Activated CD8-positive, alpha-beta memory T cell treated with anti-CD3 and anti-CD28 coated beads, Interleukin-2, amount 10 ng/mL, durations not matched to agents 7 days and 5 days (primary cell): ENCODE measurements at regions not wholly inside any gene's neighbourhood (a gene's known extent, or its start where the extent isn't known, plus 50 kb on each side); places are given as distances from the start of the nearest gene placed in this dataset.

Experiments used
- ATAC-seq: fragments of 150-1000 bp; cut with Tn5 transposase; one replicate; pipeline ENCODE4 v1.10.0; 2021; ENCODE audit warnings: moderate library complexity
- CTCF ChIA-PET: fragments of 350-600 bp; sonication (Branson Sonifier 250); formaldehyde crosslinking; loops from one replicate; lab custom pipeline; 2021; ENCODE audit warnings: antibody characterized with exemption; lab: Charles Lee
- DNase-seq: peaks from one replicate; pipeline ENCODE4 v3.0.0-alpha.2; 2020
- H3K27ac Mint-ChIP-seq: one replicate; pipeline ENCODE4 v1.8.0; 2021; ENCODE audit warnings: mild to moderate bottlenecking, mixed read lengths
- H3K27me3 Mint-ChIP-seq: one replicate; pipeline ENCODE4 v1.8.0; 2021; ENCODE audit warnings: mixed read lengths
- H3K36me3 Mint-ChIP-seq: one replicate; pipeline ENCODE4 v1.8.0; 2021; ENCODE audit warnings: mild to moderate bottlenecking, mixed read lengths
- H3K4me1 Mint-ChIP-seq: one replicate; pipeline ENCODE4 v1.8.0; 2021; ENCODE audit warnings: mixed read lengths
- H3K4me3 Mint-ChIP-seq: one replicate; pipeline ENCODE4 v1.8.0; 2021; ENCODE audit warnings: mild to moderate bottlenecking, moderate library complexity, mixed read lengths
- H3K9me3 Mint-ChIP-seq: one replicate; pipeline ENCODE4 v1.8.0; 2022; ENCODE audit warnings: low read depth, mixed read lengths

DNA sequence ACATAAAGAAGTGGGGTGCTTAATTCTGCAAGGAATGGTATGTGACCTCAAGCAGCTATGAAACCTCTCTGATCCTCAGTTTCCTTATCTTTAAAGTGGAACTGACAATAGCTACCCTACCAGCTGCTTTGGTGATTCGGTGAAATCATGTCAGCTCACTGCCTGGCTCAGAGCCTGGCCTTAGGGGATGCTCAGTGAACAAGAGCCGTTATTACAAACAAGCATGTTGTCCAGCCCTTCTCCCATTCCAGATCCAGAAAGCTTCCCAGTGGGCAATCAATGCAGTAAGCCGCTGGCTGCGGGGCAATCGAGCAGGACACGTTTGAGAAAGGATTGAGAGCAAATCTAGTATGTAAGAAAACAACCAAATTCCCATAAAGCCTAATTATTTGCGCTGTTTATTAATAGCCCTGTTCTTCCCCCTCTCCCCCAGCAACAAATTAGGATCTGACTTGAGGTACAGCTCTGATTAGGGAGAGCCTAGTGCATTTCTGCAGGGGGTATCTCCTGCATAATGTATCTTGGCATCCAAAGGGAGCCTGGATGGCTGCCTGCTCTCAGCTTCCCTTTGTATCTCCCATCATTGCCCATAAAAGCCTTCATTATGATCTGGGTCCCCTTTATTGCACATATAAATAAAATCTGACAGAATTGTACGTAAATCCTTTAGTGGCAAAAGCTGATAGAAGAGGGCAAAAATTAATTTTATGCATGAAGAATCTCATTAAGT lies 371.4 kb downstream of the TMEM232 start:
- CTCF ChIA-PET: no interaction called here
- Mint-ChIP-seq H3K27me3 (no peaks in the 10 kb centered on the region), H3K36me3 (no peaks in the 10 kb centered on the region), H3K9me3 (no peaks in the 10 kb centered on the region), H3K27ac (no peak overlapping the region), H3K4me3 (no peak overlapping the region), H3K4me1 (no peaks in the 10 kb centered on the region)
- DNase-seq (no peak), ATAC-seq (no peak)

DNA sequence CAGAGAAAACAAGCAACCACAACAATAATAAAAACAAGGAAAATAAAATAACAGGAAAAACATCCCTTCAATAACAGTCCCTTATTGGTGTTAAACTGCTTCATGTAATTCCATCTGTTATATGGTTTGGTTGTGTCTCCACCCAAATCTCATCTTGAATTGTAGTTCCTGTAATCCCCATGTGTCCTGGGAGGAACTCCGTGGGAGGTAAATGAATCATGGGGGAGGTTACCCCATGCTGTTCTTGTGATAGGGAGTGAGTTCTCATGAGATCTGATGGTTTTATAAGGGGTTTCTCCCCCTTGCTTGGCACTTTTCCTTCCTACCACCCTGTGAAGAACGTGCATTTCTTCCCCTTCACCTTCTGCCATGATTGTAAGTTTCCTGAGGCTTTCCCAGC lies 369.8 kb downstream of the TMEM232 start:
- H3K27ac Mint-ChIP-seq: no peak overlapping the region
- no peak for DNase-seq
- H3K27me3 Mint-ChIP-seq: no peaks in the 10 kb centered on the region
- H3K9me3 Mint-ChIP-seq: no peaks in the 10 kb centered on the region
- no peak for ATAC-seq
- no peaks in the 10 kb centered on the region for H3K4me1 Mint-ChIP-seq
- no peaks in the 10 kb centered on the region for H3K36me3 Mint-ChIP-seq
- CTCF ChIA-PET: no interaction called here
- H3K4me3 Mint-ChIP-seq: no peak overlapping the region

DNA sequence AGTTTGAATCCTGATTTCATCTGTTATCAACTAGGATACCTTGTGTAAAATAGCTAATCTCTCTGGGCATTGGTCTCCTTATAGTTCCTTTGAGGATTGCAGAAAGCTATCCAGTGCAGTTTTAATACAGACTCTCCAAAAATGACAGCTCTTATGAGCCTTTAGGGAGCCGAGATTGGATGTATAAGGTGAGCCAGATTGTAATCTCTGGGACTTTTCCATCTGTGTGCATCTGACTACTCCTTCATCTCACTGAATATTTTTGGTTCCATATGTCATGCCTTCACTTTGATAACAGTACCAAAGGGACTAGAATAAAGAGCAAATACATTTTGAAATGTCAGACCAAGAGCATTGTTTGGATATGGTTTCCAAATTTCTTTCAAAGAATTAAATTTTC lies 367.2 kb downstream of the TMEM232 start:
- CTCF ChIA-PET: no interaction called here
- Mint-ChIP-seq H3K36me3 (no peaks in the 10 kb centered on the region), H3K4me1 (no peaks in the 10 kb centered on the region), H3K27me3 (no peaks in the 10 kb centered on the region), H3K27ac (no peak overlapping the region), H3K4me3 (no peak overlapping the region), H3K9me3 (no peaks in the 10 kb centered on the region)
- ATAC-seq (no peak), DNase-seq (no peak)

DNA sequence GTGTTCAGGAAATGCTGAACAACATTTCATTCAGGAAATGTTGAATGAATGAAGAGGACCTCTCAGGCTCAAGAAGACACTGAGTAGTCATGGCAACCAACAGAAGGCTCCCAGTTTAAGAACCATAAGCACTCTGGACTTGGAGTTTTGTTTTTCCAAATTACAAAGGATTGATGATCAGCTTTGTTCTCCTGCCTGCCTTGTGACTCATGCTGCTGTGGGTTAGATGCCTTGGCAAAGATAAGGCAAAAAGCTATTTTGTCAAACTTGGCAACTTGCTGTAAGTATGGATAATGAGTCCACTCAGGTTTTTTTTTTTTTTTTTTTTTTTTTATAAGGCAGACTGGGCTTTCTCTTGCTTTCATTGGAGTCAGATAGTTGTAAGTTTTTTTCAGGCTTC lies 365.0 kb downstream of the TMEM232 start:
- no peak for DNase-seq
- H3K4me3 Mint-ChIP-seq: no peak overlapping the region
- H3K27ac Mint-ChIP-seq: no peak overlapping the region
- ATAC-seq: no peak
- H3K9me3 Mint-ChIP-seq: no peaks in the 10 kb centered on the region
- no peaks in the 10 kb centered on the region for H3K27me3 Mint-ChIP-seq
- H3K4me1 Mint-ChIP-seq: no peaks in the 10 kb centered on the region
- CTCF ChIA-PET: no interaction called here
- H3K36me3 Mint-ChIP-seq: no peaks in the 10 kb centered on the region

DNA sequence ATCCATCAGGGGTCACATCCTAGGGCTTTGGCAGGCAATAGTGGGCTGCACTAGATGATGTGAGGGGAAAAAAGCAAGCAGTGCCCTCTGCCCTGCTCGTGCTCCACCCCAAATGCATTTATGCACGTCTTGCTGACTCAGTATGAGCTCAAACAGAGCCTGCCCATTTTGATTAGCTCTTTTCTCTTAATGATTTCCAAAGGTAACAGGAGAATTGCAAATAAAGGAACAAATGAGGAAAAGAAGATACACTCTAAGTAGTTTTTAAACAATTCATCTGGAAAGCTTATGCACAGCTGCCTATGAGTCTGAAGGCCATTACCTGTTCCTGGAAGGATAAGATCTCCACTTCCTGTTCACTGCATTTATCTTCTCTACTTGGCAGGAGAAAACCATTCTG lies 364.2 kb downstream of the TMEM232 start:
- Mint-ChIP-seq H3K9me3 (no peaks in the 10 kb centered on the region), H3K36me3 (no peaks in the 10 kb centered on the region), H3K4me1 (no peaks in the 10 kb centered on the region), H3K4me3 (no peak overlapping the region), H3K27ac (no peak overlapping the region), H3K27me3 (no peaks in the 10 kb centered on the region)
- ATAC-seq: no peak
- DNase-seq: no peak
- CTCF ChIA-PET: no interaction called here

DNA sequence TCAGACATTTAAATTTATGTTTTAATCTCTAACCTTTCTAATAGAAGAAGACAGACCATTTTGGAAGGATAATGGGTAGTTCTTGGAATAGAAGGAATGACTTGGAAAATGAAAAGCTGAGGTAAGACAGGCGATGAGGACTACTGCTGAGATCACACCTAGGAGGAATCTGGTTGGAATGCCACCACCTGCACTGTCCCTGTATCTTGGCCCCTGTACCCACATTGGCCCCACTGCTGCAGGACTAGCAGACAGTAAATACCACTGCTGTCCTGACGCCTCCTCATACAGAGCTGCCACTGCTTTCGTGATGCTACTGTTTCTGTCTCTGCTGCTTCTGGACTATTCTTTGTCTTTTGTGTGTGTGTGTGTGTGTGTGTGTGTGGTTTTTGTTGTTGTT lies 359.8 kb downstream of the TMEM232 start:
- H3K27ac Mint-ChIP-seq: no peak overlapping the region
- no peaks in the 10 kb centered on the region for H3K4me1 Mint-ChIP-seq
- H3K9me3 Mint-ChIP-seq: no peaks in the 10 kb centered on the region
- ATAC-seq (no peak), DNase-seq (no peak)
- H3K27me3 Mint-ChIP-seq: no peaks in the 10 kb centered on the region
- CTCF ChIA-PET: no interaction called here
- H3K4me3 Mint-ChIP-seq: no peak overlapping the region
- H3K36me3 Mint-ChIP-seq: no peaks in the 10 kb centered on the region
